Muscle layer of colon (tissue), 2 donors: ENCODE measurements at regions not wholly inside any gene's neighbourhood (a gene's known extent, or its start where the extent isn't known, plus 50 kb on each side); places are given as distances from the start of the nearest gene placed in this dataset.
A peak's percentile ranks its signal among the peaks of the same experiment; 100 is the strongest.

Experiments
- H3K27ac ChIP-seq: one replicate; pipeline ENCODE4 v1.7.0; 2013; ENCODE audit warnings: low read depth, mild to moderate bottlenecking, low read length, moderate library complexity
- H3K27me3 ChIP-seq, 2 donors: one replicate each; pipeline ENCODE4 v1.7.0; 2013; ENCODE audit warnings: low read length in 2 of 2, mild to moderate bottlenecking in 2 of 2; ENCODE audit not compliant: insufficient read depth in 2 of 2, control insufficient read depth in 1 of 2
- H3K36me3 ChIP-seq: one replicate; pipeline ENCODE4 v1.7.0; 2013; ENCODE audit warnings: mild to moderate bottlenecking, low read length; ENCODE audit not compliant: insufficient read depth
- H3K4me1 ChIP-seq: one replicate; pipeline ENCODE4 v1.7.0; 2013; ENCODE audit warnings: mild to moderate bottlenecking, low read length; ENCODE audit not compliant: insufficient read depth
- H3K4me3 ChIP-seq, 2 donors: one replicate each; pipeline ENCODE4 v1.7.0; 2013; ENCODE audit warnings: low read length in 2 of 2, low read depth in 1 of 2, mild to moderate bottlenecking in 1 of 2, moderate library complexity in 1 of 2
- H3K9ac ChIP-seq: one replicate; pipeline ENCODE4 v1.7.0; 2013; ENCODE audit warnings: low read length
- H3K9me3 ChIP-seq: one replicate; pipeline ENCODE4 v1.7.0; 2013; ENCODE audit warnings: mild to moderate bottlenecking, low read length
- donor health status: abdominal sarcoma.
- donor health status: Adenocarcinoma of cecum.

GRCh38 chr12:123066384-123066710 is 84.5 kb downstream of the PITPNM2 start:
- Histone ChIP-seq H3K9ac (no peak overlapping the region), H3K36me3 (no peaks in the 10 kb centered on the region)

GRCh38 chr12:123065676-123066383 is 85.1 kb downstream of the PITPNM2 start:
- H3K36me3 ChIP-seq: no peaks in the 10 kb centered on the region
- H3K27me3 ChIP-seq: no peaks in the 10 kb centered on the region
- no peak overlapping the region for H3K4me3 ChIP-seq
- H3K4me1 ChIP-seq: peaks cover 58% of the 10 kb centered on the region
- H3K9me3 ChIP-seq: no peaks in the 10 kb centered on the region
- H3K27ac ChIP-seq: peak overlapping the region; percentile 32
- H3K9ac ChIP-seq: no peak overlapping the region

More at GRCh38 chr12:123066384-123066710, 84.5 kb downstream of the PITPNM2 start:
- no peak overlapping the region for H3K27ac ChIP-seq
- no peaks in the 10 kb centered on the region for H3K9me3 ChIP-seq
- H3K4me3 ChIP-seq: no peak overlapping the region
- H3K4me1 ChIP-seq: peaks cover 63% of the 10 kb centered on the region
- no peaks in the 10 kb centered on the region for H3K27me3 ChIP-seq

- Histone ChIP-seq H3K36me3 (no peaks in the 10 kb centered on the region), H3K9ac (no peak overlapping the region), H3K4me3 (no peak overlapping the region), H3K4me1 (peaks cover 55% of the 10 kb centered on the region), H3K9me3 (no peaks in the 10 kb centered on the region), H3K27me3 (no peaks in the 10 kb centered on the region), H3K27ac (peak overlapping the region; percentile 58)
Observed at GRCh38 chr12:123064885-123065619, 84.6 kb downstream of the ARL6IP4 start.

GRCh38 chr12:123064366-123064765 is 83.9 kb downstream of the ARL6IP4 start:
- H3K36me3 ChIP-seq: no peaks in the 10 kb centered on the region
- peak overlapping the region; percentile 58 for H3K27ac ChIP-seq
- no peaks in the 10 kb centered on the region for H3K9me3 ChIP-seq
- peaks cover 61% of the 10 kb centered on the region for H3K4me1 ChIP-seq
- no peak overlapping the region for H3K4me3 ChIP-seq
- H3K27me3 ChIP-seq: no peaks in the 10 kb centered on the region
- H3K9ac ChIP-seq: no peak overlapping the region

GRCh38 chr12:123063535-123063934 is 83.1 kb downstream of the ARL6IP4 start:
- Histone ChIP-seq H3K9ac (peak overlapping the region; percentile 31), H3K27me3 (no peaks in the 10 kb centered on the region), H3K27ac (peak overlapping the region; percentile 84), H3K36me3 (no peaks in the 10 kb centered on the region), H3K4me1 (peaks cover 70% of the 10 kb centered on the region), H3K9me3 (no peaks in the 10 kb centered on the region), H3K4me3 (peak overlapping the region in 1 of 2 donors; percentile 11)

- H3K9ac ChIP-seq: peak overlapping the region; percentile 31
- H3K4me3 ChIP-seq: peak overlapping the region in 1 of 2 donors; percentile 11
- H3K27ac ChIP-seq: peak overlapping the region; percentile 84
- no peaks in the 10 kb centered on the region for H3K36me3 ChIP-seq
- peaks cover 71% of the 10 kb centered on the region for H3K4me1 ChIP-seq
- no peaks in the 10 kb centered on the region for H3K9me3 ChIP-seq
- no peaks in the 10 kb centered on the region for H3K27me3 ChIP-seq
Observed at GRCh38 chr12:123062681-123063486, 82.4 kb downstream of the ARL6IP4 start.

GRCh38 chr12:123061441-123062205 is 81.1 kb downstream of the ARL6IP4 start:
- no peaks in the 10 kb centered on the region for H3K9me3 ChIP-seq
- peaks cover 71% of the 10 kb centered on the region for H3K4me1 ChIP-seq
- H3K9ac ChIP-seq: no peak overlapping the region
- H3K36me3 ChIP-seq: no peaks in the 10 kb centered on the region
- H3K4me3 ChIP-seq: no peak overlapping the region
- H3K27me3 ChIP-seq: no peaks in the 10 kb centered on the region
- H3K27ac ChIP-seq: no peak overlapping the region

GRCh38 chr12:123059500-123059899 is 79.0 kb downstream of the ARL6IP4 start:
- Histone ChIP-seq H3K4me1 (peaks cover 52% of the 10 kb centered on the region), H3K9me3 (no peaks in the 10 kb centered on the region), H3K27me3 (no peaks in the 10 kb centered on the region), H3K36me3 (no peaks in the 10 kb centered on the region), H3K9ac (no peak overlapping the region), H3K27ac (no peak overlapping the region), H3K4me3 (no peak overlapping the region)

GRCh38 chr12:123058980-123059379 is 78.5 kb downstream of the ARL6IP4 start:
- no peaks in the 10 kb centered on the region for H3K9me3 ChIP-seq
- no peak overlapping the region for H3K9ac ChIP-seq
- H3K4me3 ChIP-seq: no peak overlapping the region
- H3K36me3 ChIP-seq: no peaks in the 10 kb centered on the region
- H3K27ac ChIP-seq: no peak overlapping the region
- peaks cover 47% of the 10 kb centered on the region for H3K4me1 ChIP-seq
- no peaks in the 10 kb centered on the region for H3K27me3 ChIP-seq

- H3K27me3 ChIP-seq: no peaks in the 10 kb centered on the region
- H3K4me1 ChIP-seq: peaks cover 42% of the 10 kb centered on the region
- H3K27ac ChIP-seq: no peak overlapping the region
- H3K4me3 ChIP-seq: no peak overlapping the region
- H3K36me3 ChIP-seq: no peaks in the 10 kb centered on the region
- H3K9me3 ChIP-seq: no peaks in the 10 kb centered on the region
- no peak overlapping the region for H3K9ac ChIP-seq
Observed at GRCh38 chr12:123058481-123058880, 78.0 kb downstream of the ARL6IP4 start.
